Esophagus muscularis mucosa (tissue), 4 donors: ENCODE measurements at regions not wholly inside any gene's neighbourhood (a gene's known extent, or its start where the extent isn't known, plus 50 kb on each side); places are given as distances from the start of the nearest gene placed in this dataset.

ENCODE experiments used
- DNase-seq: peaks from one replicate; pipeline ENCODE4 v3.0.0-alpha.2; 2017; ENCODE audit errors: extremely low spot score
- H3K27ac ChIP-seq, 4 donors: fragments of 200-600 bp; sonication (generic); replicated peaks in 1 of 4; 1 replicate in 3 of 4; 2 replicates in 1 of 4; pipeline ENCODE4 v1.5.1; 2016 to 2019; ENCODE audit warnings: mild to moderate bottlenecking in 1 of 4
- H3K27me3 ChIP-seq, 4 donors: fragments of 200-600 bp; sonication (generic); one replicate each; pipeline versions ENCODE4 v1.5.1 to v1.6.0; 2016 to 2019
- H3K36me3 ChIP-seq, 4 donors: fragments of 200-600 bp; sonication (generic); one replicate each; pipeline ENCODE4 v1.5.1; 2016 to 2019
- H3K4me1 ChIP-seq, 4 donors: fragments of 200-600 bp; sonication (generic); one replicate each; pipeline ENCODE4 v1.5.1; 2016 to 2019
- H3K4me3 ChIP-seq, 4 donors: fragments of 200-600 bp; sonication (generic); 1 replicate in 2 of 4; 2 replicates in 2 of 4; pipeline ENCODE4 v1.5.1; 2016 to 2019; ENCODE audit warnings: mild to moderate bottlenecking in 4 of 4, moderate library complexity in 1 of 4
- H3K9me3 ChIP-seq, 4 donors: fragments of 200-600 bp; sonication (generic); 1 replicate in 3 of 4; 2 replicates in 1 of 4; pipeline ENCODE4 v1.5.1; 2016 to 2019
- EP300 ChIP-seq: sonication (generic); formaldehyde crosslinking; IDR thresholded peaks from one replicate; pipeline ENCODE4 v1.6.1; 2017; ENCODE audit warnings: antibody characterized with exemption
- POLR2A ChIP-seq: fragments of 450-650 bp; IDR thresholded peaks from one replicate; pipeline ENCODE4 v1.6.1; 2017; ENCODE audit warnings: antibody characterized with exemption, moderate library complexity, mild to moderate bottlenecking, low read depth
- POLR2AphosphoS5 ChIP-seq, 2 donors: sonication (generic); formaldehyde crosslinking; IDR thresholded peaks; one replicate each; pipeline ENCODE4 v1.6.1; 2017; ENCODE audit warnings: antibody characterized with exemption in 2 of 2
- WGBS: methylation state at CpG from one replicate; pipeline ENCODE4 v1.1.5; 2018; 5-methylcytosine and 5-hydroxymethylcytosine counted together
- intact Hi-C: fragments of 100-400 bp; cut with DNase I; formaldehyde crosslinking; loops from one replicate; pipeline ENCODE4 v1.15.1; 2023
- TF ChIP-seq, protein P1 (sequence below), 3 experiments: fragments of 200-600 bp in 2 of 3; fragments of 450-650 bp in 1 of 3; sonication (generic) in 2 of 3; IDR thresholded peaks; one replicate each; pipeline ENCODE4 v1.5.1; 2017 to 2019; ENCODE audit warnings: antibody characterized with exemption in 3 of 3, mild to moderate bottlenecking in 2 of 3, moderate library complexity in 1 of 3

DNA sequence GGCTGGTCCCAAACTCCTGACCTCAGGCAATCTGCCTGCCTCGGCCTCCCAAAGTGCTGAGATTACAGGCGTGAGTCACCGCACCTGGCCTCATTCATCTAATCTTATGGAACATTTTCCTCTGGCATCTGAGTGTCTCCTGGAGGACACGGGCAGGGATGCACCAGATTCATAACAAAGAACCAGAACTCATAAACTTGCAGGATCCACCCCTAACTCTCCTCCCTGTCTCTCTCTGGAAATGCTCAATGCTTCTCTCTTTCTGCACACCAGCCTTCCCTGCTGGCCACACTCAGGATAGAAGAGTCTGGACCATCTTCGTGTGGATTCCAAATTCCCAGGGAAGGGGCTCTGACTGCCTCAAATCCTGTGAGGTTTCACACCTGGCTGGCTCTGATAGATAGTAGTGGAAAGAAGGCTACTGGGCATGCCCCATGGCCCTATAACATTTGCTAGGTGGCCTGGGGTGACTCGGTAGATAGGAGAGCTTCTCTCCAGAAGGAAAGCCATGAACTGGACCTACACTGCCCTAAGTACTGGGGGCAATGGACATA is 483.2 kb upstream of the GYPC start:
- DNase-seq, result no peak
- WGBS, result 80% methylated on average over 6 of the region's 6 CpGs
- intact Hi-C loops, result no loop called here
- TF ChIP-seq EP300 (no peak), POLR2AphosphoS5 (IDR thresholded peaks at IDR 0.05) (no peak), POLR2A (no peak)
- TF ChIP-seq, protein P1, sequence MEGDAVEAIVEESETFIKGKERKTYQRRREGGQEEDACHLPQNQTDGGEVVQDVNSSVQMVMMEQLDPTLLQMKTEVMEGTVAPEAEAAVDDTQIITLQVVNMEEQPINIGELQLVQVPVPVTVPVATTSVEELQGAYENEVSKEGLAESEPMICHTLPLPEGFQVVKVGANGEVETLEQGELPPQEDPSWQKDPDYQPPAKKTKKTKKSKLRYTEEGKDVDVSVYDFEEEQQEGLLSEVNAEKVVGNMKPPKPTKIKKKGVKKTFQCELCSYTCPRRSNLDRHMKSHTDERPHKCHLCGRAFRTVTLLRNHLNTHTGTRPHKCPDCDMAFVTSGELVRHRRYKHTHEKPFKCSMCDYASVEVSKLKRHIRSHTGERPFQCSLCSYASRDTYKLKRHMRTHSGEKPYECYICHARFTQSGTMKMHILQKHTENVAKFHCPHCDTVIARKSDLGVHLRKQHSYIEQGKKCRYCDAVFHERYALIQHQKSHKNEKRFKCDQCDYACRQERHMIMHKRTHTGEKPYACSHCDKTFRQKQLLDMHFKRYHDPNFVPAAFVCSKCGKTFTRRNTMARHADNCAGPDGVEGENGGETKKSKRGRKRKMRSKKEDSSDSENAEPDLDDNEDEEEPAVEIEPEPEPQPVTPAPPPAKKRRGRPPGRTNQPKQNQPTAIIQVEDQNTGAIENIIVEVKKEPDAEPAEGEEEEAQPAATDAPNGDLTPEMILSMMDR (IDR thresholded peaks at IDR 0.05), result no peak
- H3K27me3 ChIP-seq, result no peaks in the 10 kb centered on the region
- no peaks in the 10 kb centered on the region for H3K9me3 ChIP-seq
- no peaks in the 10 kb centered on the region for H3K36me3 ChIP-seq
- no peak overlapping the region for H3K27ac ChIP-seq
- no peak overlapping the region for H3K4me3 ChIP-seq
- no peaks in the 10 kb centered on the region for H3K4me1 ChIP-seq

DNA sequence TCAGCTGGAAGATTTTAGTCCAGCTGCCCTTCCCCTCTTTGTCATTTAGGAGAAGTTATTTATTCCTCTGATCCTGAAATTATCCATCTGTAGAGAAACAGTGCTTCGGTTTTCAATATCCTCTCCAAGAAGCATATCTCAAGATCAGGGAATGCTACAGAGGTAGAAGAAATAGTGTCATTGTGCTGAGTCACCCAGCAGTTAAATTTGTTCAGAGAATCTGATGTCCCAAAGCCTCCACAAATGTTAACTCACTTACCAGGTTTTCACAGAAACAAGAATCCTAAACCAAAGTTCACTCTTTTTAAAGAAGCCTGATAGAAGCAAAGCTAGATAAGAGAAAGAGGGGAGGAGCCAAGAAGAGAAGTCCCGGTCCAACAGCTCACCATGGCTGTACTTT is 480.7 kb upstream of the GYPC start:
- intact Hi-C loops, result no loop called here
- Histone ChIP-seq H3K27me3 (no peaks in the 10 kb centered on the region), H3K4me1 (no peaks in the 10 kb centered on the region), H3K9me3 (no peaks in the 10 kb centered on the region), H3K27ac (no peak overlapping the region), H3K36me3 (no peaks in the 10 kb centered on the region), H3K4me3 (no peak overlapping the region)
- TF ChIP-seq POLR2A (no peak), POLR2AphosphoS5 (IDR thresholded peaks at IDR 0.05) (no peak), EP300 (no peak)
- TF ChIP-seq, protein P1 (IDR thresholded peaks at IDR 0.05), result no peak
- 65% methylated on average over 2 of the region's 2 CpGs for WGBS
- no peak for DNase-seq

DNA sequence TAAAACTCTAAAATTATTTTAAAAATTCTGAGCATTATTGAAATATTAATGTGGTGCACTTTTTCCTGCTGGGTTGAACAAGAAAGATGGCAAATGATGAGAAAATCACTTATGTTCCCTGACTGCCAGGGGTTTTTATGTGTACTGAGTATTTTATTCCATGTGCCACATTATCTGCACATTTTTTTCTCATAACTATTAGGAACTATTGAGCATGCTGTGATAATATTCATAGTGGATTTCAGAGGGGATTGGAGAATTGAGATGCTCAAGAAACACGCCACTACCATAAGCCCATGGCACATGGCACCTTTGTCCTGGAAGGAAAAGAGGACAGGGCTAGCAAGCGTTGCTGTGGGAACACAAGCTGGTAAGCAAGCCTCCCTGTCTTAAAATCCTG is 478.5 kb upstream of the GYPC start:
- H3K4me1 ChIP-seq, result no peaks in the 10 kb centered on the region
- no peaks in the 10 kb centered on the region for H3K36me3 ChIP-seq
- DNase-seq, result no peak
- no peaks in the 10 kb centered on the region for H3K27me3 ChIP-seq
- no peak overlapping the region for H3K4me3 ChIP-seq
- WGBS, result 86% methylated on average over 2 of the region's 2 CpGs
- intact Hi-C loops, result no loop called here
- H3K9me3 ChIP-seq, result no peaks in the 10 kb centered on the region
- TF ChIP-seq POLR2AphosphoS5 (IDR thresholded peaks at IDR 0.05) (no peak), EP300 (no peak), POLR2A (no peak)
- TF ChIP-seq, protein P1 (IDR thresholded peaks at IDR 0.05), result no peak
- no peak overlapping the region for H3K27ac ChIP-seq

DNA sequence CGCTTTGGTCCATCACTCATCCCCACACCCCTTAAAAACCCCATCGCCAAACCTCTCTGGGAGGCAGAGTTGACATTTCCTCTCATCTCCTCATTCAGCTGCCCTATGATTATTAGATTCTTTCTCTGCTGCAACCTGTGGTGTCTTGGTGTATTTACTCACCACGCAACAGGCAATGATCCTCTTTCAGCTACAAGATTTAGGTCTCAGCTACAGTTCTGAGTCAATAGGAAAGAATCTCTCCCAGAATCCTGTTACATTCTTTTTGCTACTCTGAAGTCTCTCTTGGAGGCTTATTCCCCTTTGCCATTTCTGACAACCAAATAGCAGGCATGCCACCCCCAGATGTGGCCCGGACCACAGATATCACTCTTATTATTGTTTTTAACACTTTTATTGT is 468.3 kb upstream of the GYPC start:
- Histone ChIP-seq H3K36me3 (no peaks in the 10 kb centered on the region), H3K9me3 (no peaks in the 10 kb centered on the region), H3K27ac (no peak overlapping the region), H3K27me3 (no peaks in the 10 kb centered on the region), H3K4me3 (no peak overlapping the region), H3K4me1 (peaks cover 0 to 8% (median 0%) of the 10 kb centered on the region in 4 donors)
- no peak for DNase-seq
- intact Hi-C loops, result no loop called here
- WGBS, result 68% methylated on average over 4 of the region's 4 CpGs
- no peak for TF ChIP-seq POLR2A
- no peak for TF ChIP-seq POLR2AphosphoS5 (IDR thresholded peaks at IDR 0.05)
- TF ChIP-seq, protein P1 (IDR thresholded peaks at IDR 0.05), result no peak
- TF ChIP-seq EP300, result no peak

DNA sequence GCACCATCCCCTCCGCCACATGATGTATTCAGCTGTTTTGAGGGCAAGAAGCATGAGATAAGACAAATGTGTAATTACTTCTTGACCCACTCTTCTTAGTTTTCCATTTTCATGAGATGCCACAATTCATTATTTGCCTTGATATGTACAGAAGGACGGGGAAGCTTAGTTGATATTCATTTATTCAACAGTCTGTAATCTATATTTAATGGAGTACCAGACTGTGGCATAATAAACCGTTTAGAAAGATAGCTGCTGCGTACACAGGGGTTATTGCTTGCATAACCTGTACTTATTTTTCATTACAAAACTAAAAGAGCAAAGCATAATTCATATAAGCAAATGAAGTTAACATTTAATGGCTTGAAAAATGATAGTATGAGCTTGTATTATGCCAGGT is 466.4 kb upstream of the GYPC start:
- peaks cover 0 to 8% (median 0%) of the 10 kb centered on the region in 4 donors for H3K4me1 ChIP-seq
- no peaks in the 10 kb centered on the region for H3K36me3 ChIP-seq
- no peaks in the 10 kb centered on the region for H3K9me3 ChIP-seq
- no peaks in the 10 kb centered on the region for H3K27me3 ChIP-seq
- TF ChIP-seq EP300 (no peak), POLR2A (no peak), POLR2AphosphoS5 (IDR thresholded peaks at IDR 0.05) (no peak)
- TF ChIP-seq, protein P1 (IDR thresholded peaks at IDR 0.05), result no peak
- no peak for DNase-seq
- intact Hi-C loops, result no loop called here
- no peak overlapping the region for H3K27ac ChIP-seq
- 87% methylated on average over 4 of the region's 4 CpGs for WGBS
- H3K4me3 ChIP-seq, result no peak overlapping the region
